ENCODE measurements at regions not wholly inside any gene's neighbourhood (a gene's known extent, or its start where the extent isn't known, plus 50 kb on each side); places are given as distances from the start of the nearest gene placed in this dataset.

DNA sequence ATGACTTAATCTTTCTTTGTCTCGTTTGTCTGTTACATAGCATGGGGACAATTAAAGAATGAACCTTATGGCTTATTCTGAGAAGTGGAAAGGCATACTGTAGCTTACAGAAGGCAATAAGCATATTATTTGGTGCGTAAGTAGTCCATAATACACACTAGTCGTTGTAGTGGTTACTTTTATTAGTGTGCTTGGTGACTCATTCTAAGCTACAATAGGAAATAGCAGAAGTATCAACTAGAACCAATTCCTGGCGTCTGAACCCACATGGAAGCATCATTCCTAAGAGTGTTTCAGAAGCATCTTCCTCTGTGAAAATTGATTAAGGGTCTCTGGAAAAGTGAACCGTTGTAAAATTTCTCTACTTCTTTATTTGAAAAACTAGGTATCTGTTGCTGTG, 777.8 kb upstream of the EEF2KMT start:
- TF ChIP-seq CTCF (conservative IDR thresholded peaks at IDR 0.05; ENCODE audit: low read length), result no peak
- no peak for TF ChIP-seq EZH2phosphoT487 (IDR thresholded peaks at IDR 0.05; ENCODE audit: borderline replicate concordance, low read depth, low read length)
